ENCODE measurements at regions not wholly inside any gene's neighbourhood (a gene's known extent, or its start where the extent isn't known, plus 50 kb on each side); places are given as distances from the start of the nearest gene placed in this dataset.

- no peak for DNase-seq
Observed at GRCh38 chrX:39527025-39527424, 570.7 kb downstream of the BCOR start.

- no peak for DNase-seq
Observed at GRCh38 chrX:39528161-39528916, 569.4 kb downstream of the BCOR start.

GRCh38 chrX:39532761-39533160 lies 565.0 kb downstream of the BCOR start:
- DNase-seq = no peak

GRCh38 chrX:39534949-39535348 lies 562.8 kb downstream of the BCOR start:
- no peak for DNase-seq

DNA sequence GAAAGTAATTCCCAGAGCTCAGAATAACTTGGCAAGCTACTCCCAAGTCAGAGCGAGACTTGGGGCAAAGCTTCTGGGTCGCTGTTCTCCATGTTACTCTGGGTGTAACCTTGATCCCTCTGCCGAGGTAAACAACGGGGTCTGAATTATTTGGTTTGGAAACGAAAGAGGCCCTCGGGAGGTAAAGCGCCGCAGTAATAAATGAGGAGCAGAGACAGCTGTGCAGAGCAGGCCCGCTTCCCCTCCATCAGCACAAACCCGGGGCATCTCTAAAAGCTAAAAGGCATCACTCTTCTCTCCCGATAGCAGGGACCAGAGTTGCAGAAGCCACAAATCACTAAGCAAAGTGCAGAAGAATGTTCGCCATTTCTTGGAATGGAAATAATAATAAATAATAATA lies 561.5 kb downstream of the BCOR start:
- DNase-seq = no peak

DNA sequence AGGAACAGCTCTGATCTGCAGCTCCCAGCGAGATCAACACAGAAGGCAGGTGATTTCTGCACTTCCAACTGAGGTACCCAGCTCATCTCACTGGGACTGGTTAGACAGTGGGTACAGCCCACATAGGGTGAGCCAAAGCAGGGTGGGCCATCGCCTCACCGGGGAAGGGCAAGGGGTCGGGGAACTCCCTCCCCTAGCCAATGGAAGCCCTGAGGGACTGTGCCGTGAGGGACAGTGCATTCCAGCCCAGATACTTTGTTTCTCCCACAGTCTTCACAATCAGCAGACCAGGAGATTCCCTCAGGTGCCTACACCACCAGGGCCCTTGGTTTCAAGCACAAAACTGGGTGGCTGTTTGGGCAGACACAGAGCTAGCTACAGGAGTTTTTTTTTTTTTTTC lies 555.9 kb downstream of the BCOR start:
- no peak for DNase-seq

DNA sequence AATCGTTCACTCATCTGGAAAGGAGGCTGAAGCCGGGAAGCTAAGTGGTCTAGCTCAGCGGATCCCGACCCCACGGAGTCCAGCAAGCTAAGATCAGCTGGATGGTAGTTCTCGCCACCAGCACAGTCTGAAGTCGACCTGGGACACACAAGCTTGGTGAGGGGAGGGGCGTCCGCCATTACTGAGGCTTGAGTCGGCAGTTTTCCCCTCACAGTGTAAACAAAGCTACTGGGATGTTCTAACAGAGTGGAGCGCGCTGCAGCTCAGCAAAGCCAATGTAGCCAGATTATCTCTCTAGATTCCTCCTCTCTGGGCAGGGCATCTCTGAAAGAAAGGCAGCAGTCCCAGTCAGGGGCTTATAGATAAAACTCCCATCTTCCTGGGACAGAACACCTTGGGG lies 555.4 kb downstream of the BCOR start:
- DNase-seq = no peak

GRCh38 chrX:39550795-39551361 lies 546.9 kb downstream of the BCOR start:
- no peak for DNase-seq

DNA sequence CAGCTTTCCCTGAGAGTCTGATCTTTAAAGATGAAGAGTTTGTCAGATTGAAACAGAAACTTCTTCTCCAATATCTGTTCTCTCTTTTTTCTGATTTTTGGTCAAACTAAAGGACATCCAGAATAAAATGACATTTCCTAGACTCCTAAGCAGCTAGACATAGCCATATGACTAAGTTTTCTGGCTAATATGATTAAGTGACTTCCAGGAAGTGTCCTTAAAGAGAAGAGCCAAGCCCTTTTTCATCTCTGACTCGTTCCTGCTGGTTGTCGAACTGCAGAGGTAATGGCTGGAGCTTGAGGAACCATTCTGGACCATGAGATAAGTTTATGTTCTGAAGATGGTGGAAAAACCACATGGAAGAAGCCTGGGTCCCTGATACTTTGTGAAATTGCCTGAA lies 546.0 kb downstream of the BCOR start:
- DNase-seq = no peak

DNA sequence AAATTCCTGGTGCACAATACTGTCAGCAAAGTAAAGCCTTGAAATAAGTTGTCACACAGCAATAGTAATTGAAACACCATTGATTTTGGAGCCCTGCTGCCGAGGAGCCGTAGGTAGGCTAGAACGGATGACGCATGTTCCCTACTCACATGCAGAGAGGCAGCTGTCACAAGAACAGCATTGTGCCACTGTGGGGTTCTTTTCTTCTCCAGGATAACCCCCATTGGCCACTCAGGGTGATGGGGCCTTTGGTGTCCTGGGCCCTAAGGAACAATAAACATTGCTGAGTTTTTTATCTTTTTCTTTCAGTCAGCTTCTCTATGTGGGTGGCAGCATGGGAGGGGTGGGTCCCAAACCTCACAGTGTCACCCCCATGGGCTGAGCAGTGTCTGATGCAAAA lies 542.3 kb downstream of the BCOR start:
- no peak for DNase-seq

DNA sequence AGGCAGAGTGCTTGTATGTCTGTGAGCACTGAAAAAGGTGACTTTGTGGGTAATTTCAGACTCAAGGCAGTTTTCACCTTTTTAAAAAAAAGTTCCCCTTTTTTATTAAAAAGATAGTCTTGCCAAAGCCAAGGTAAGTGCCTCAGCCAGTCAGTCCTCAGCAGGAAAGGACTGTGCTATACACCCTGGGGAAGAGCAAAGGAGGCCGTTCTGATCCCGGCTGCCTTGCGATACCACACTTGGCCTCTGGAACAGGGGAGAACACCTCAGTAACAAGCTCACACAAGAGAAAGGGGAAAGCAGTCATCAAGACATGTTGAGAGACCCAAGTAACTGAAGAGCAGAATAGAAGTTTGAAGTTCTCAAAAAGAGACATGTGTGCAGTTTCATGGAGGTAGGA lies 541.7 kb downstream of the BCOR start:
- DNase-seq = no peak

DNA sequence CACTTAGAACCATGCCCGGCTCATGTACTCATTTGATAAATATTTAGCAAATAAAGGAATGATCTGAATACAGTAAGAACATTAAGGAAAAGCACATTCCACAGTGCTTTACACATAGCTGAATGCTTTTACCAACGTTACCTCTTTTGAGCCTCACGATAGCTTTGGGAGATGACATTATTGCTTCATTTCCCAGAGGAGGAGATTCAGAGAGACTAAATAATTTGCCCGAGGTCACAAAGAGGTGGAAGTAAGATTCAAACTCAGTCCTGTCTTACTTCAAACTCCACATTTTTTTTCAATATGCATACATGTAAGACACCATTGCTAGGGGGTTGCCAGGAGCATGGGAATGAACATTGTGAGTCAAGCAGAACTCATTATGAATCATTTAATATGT lies 538.5 kb downstream of the BCOR start:
- no peak for DNase-seq

- DNase-seq = no peak
Observed at GRCh38 chrX:39560271-39560670, 537.5 kb downstream of the BCOR start.

DNA sequence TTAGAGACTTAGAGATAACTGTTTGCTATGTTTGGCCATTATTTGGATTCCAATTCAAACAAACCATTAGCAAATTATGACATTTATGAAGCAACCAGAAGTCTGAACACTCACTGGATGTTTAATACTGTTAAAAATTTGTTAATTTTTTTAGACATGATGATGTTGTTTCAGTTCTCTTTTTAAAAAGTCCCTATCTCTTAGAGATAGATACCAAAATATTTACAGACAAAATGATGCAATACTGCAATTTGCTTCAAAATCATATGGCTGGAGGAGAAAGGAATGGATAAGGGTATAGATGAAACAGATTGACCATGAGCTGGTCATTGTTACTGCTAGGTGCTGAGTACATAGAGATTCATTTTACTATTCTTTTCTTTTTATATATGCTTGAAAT lies 534.6 kb downstream of the BCOR start:
- no peak for DNase-seq

DNA sequence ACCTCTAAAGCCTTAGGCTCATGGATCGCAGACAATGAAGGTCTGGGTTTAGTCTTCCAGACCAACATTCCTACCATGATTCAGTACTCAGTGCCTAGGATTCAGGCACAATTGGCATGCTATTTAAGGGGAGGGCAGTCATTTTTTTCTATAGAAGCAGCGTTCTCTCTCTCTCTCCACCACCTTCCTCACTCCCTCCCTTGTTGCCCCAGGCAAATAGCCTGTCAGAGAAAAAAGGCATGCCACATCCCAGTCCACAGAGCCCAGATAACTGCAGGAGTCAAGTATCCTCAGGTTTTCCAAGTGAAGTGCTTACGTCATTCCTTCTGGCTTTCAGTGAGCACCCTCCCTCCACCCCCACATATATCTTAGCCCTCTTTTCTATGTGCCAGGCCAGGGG lies 533.0 kb downstream of the BCOR start:
- DNase-seq = no peak

DNA sequence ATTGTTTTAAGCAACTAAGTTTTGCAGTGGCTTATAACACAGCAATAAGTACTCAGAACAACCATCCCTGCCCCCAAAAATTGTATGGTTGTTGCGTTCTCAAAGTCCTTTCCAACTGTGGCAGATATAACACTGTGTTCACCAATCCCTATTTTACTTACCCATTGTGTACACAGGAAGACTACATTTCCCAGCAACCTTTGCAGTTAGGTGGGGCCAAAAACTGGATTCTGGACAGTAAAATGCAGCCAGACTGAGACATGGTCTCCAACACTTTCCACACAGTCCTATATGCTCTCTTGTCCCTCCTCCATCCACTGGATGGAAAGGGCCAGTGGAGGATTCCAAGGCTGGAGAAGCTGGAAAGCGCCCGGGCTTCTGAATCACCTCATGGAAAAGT lies 523.6 kb downstream of the BCOR start:
- DNase-seq = no peak

DNA sequence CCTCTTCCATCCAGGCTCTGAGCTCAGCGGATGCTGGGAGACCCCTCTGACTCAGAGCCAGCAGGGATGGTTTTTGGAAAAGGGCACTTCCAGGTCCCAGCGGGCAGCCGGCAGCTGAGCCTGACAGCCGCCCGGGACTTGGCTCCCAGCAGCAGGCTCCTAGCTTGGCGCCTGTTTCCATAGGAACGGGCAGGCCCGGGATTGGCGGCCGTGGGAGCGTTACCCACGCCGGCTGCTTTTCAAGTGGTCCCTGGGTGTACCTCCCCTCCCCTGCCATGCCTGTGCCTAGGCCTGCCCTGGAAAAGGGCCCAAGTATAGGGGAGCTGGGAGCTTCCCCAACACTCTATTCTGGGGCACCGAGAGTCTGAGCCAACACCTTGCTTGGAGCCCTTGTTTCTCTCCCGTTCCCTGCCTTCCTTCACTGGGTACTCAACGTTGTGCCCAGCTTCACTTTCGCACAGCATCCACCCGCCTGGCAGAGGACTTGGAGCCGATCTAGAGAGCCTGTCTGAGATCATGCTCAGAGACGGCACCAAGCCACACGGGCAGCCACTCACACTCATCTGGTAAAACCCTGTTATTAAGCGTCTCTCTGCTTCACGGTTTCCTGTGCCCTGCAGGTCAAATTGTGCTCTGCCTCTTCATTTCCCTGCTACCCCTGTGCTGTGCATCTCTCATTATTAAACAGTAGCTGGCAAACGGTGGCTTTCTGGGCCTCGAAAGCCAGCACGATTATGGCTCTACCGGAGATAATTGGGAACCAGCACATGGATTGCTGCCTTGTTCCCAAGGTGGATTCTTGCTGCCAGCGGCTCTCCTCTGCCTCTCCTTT lies 521.5 kb downstream of the BCOR start:
- DNase-seq = no peak

DNA sequence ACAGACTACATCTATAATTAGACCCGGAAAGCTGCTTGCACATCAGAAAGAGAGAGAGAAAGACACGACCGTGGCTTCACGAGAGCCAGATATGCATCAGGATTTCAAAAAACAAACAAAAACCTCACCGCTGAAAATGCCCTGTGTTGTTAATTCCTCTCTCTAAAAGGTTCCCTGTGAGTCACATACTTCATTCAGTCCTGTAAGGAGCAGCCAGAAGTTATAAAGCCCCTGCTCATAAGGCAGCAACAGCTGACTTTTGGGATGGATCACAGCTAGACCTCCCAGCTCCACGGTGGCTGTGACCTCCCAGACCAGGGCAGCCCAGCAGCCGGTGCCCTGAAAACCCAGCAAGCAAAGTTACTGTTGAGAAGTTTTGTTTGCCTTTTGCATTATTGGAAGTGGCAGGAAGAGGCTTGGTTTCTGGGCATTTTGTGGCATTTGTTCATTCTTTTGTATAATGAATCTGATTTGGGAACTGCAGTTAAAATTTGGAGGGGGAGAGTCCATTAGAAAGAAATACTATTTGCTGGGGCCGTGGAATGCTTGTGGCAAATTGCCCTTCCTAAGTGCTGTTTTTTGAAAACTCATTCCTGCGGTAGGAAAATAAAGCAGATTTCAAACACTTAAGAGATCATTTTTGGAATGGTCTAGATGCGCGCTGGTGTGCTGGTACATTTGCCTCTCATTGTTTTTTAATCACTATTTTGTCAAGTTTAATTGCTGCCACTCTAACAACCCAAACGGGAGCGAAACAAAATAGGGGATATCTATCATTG lies 520.4 kb downstream of the BCOR start:
- DNase-seq = no peak

DNA sequence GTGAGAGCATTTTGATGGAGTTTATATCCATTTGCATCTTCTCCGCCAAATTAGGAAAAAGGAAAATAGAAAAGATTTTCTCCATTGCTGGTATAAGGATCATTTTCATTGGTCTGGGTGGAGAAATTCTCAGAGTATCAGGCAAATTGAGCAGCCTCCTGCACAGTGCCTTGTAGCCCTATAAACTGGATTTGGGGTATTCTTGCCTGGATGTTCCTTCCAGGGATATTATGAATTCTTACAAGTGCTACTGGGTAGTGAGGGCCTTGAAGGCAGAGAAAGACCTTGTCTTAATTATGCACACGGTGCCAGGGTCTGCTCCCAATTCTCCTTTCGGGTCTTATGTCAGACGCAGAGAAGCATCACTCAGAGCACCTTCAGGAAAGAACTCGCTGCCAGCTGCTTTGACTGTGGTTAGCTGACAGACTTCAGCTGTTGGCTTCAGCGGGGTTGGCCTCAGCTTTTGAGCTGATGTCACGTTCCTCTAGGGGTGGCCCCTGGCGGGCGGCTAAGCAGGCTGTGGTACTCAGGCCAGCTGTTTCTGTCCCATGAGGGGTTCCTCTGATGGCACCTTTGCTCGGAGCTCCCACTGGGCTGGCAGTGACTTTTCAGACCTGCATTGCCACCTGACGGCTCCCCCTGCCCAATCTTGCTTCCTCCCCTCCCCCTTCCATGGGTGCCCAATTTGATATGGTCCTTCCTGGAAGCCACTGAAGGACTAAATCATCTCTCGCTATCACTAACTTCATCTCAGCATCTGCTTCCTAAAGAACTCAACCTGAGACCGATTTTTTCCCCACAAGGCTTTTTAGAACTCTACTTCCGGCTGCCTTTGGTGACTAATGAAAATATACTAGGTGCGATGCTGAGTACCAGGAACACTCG lies 519.5 kb downstream of the BCOR start:
- peak; percentile 47 for DNase-seq

DNA sequence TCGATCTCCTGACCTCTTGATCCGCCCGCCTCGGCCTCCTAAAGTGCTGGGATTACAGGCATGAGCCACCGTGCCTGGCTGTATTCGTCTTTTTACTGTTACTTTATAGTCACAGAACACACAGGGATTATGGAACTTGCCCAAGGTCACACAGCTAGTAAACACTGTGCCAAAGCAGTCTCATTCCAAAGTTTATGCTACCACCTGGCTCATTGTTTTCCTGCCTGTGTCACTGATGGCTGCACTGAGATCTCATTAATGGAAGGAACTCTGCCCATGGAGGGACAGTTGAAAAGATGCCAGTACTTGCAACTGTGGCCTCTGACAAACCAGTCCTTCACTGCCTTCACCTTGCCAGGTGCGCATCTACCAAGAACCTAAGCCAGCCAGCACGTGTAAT lies 517.7 kb downstream of the BCOR start:
- DNase-seq = no peak

DNA sequence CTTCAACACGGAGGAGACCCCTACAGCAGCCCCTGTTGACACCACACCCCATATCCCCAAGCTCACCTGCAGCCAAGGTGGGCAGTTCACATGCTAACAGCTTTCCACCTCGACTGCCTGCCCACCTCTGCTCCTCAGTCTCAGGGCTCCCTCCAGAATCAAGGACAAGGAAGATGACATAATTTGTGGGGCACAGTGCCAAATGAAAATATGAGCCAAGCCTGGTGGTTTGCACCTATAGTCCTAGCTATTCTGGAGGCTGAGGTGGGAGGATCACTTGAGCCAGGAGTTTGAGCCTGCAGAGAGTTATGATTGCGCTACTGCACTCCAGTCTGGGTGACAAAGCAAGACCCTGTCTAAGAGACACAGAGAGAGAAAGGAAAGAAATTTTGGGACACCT lies 516.3 kb downstream of the BCOR start:
- no peak for DNase-seq

DNA sequence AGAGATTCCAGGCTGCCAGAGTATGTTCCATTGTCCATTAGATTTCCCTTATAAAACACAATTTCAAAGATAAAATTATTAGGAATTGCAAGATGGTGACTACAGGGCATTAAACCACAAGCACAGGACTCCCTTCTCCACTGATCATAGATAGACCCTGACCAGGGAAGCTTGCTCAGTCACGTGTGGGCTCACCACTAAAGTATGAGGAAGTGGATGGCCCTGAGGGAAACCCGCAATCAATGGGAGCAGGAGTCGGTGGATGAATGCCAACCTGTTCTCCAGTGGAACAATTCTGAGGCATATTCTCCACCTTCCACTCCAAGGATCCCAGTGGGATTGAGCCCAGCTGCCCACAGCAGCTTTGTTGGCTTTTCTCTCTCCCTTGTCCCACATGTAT lies 515.7 kb downstream of the BCOR start:
- DNase-seq = no peak
